SK-N-SH treated with all-trans-retinoic acid at 6 μM for 48 hours (cell line): ENCODE measurements at regions not wholly inside any gene's neighbourhood (a gene's known extent, or its start where the extent isn't known, plus 50 kb on each side); places are given as distances from the start of the nearest gene placed in this dataset.
A peak's percentile ranks its signal among the peaks of the same experiment; 100 is the strongest.

Source experiments
- ATAC-seq: fragments of 200-7000 bp; cut with Tn5 transposase; 3 replicates; pipeline ENCODE4 v1.9.1; 2020; ENCODE audit warnings: mild to moderate bottlenecking, moderate library complexity
- ARNTL ChIP-seq: fragments of 450-650 bp; formaldehyde crosslinking; IDR thresholded peaks from 2 replicates; pipeline ENCODE4 v1.5.0; 2020; ENCODE audit warnings: low read depth, mild to moderate bottlenecking, moderate library complexity, borderline replicate concordance
- BACH2 ChIP-seq: fragments of 250-450 bp; sonication (Bioruptor Pico); IDR thresholded peaks from 2 replicates; pipeline ENCODE4 v1.9.0; 2021; ENCODE audit warnings: mild to moderate bottlenecking, borderline replicate concordance
- CSDC2 ChIP-seq: fragments of 250-450 bp; sonication (Bioruptor Pico); IDR thresholded peaks from 2 replicates; pipeline ENCODE4 v1.5.0; 2020; ENCODE audit warnings: mild to moderate bottlenecking, moderate library complexity
- ESRRG ChIP-seq: fragments of 250-450 bp; sonication (Bioruptor Pico); IDR thresholded peaks from 2 replicates; pipeline ENCODE4 v1.6.1; 2021; ENCODE audit warnings: mild to moderate bottlenecking
- ISL1 ChIP-seq: fragments of 250-450 bp; sonication (Bioruptor Pico); IDR thresholded peaks from 2 replicates; pipeline ENCODE4 v2.1.2; 2022; ENCODE audit warnings: mild to moderate bottlenecking, moderate library complexity
- OSR1 ChIP-seq: fragments of 250-450 bp; sonication (Bioruptor Pico); IDR thresholded peaks from 2 replicates; pipeline ENCODE4 v1.8.0; 2022; ENCODE audit warnings: moderate library complexity, mild to moderate bottlenecking, inconsistent platforms
- PPARA ChIP-seq: fragments of 250-450 bp; sonication (Bioruptor Pico); IDR thresholded peaks from 2 replicates; pipeline ENCODE4 v1.5.0; 2020; ENCODE audit warnings: mild to moderate bottlenecking, borderline replicate concordance
- RARB ChIP-seq: fragments of 250-450 bp; sonication (Bioruptor Pico); IDR thresholded peaks from 2 replicates; pipeline ENCODE4 v1.8.0; 2021; ENCODE audit warnings: mild to moderate bottlenecking, moderate library complexity
- SNAI2 ChIP-seq: fragments of 250-450 bp; sonication (Bioruptor Pico); IDR thresholded peaks from 2 replicates; pipeline ENCODE4 v1.5.0; 2020; ENCODE audit warnings: mild to moderate bottlenecking, moderate library complexity
- TCF4 ChIP-seq: fragments of 250-450 bp; sonication (Bioruptor Pico); IDR thresholded peaks from 2 replicates; pipeline ENCODE4 v1.8.0; 2021; ENCODE audit warnings: mild to moderate bottlenecking, moderate library complexity, borderline replicate concordance
- TOX ChIP-seq: fragments of 250-450 bp; sonication (Bioruptor Pico); IDR thresholded peaks from 2 replicates; pipeline ENCODE4 v1.8.0; 2021; ENCODE audit warnings: mild to moderate bottlenecking, moderate library complexity, borderline replicate concordance
- ZC3H10 ChIP-seq: fragments of 250-450 bp; sonication (Bioruptor Pico); IDR thresholded peaks from 2 replicates; pipeline ENCODE4 v1.5.1; 2021; ENCODE audit warnings: mild to moderate bottlenecking, moderate library complexity
- ZFP3 ChIP-seq: fragments of 250-450 bp; sonication (Bioruptor Pico); IDR thresholded peaks from 2 replicates; pipeline ENCODE4 v1.5.0; 2020; ENCODE audit warnings: mild to moderate bottlenecking, moderate library complexity
- ZFP30 ChIP-seq: fragments of 450-650 bp; formaldehyde crosslinking; IDR thresholded peaks from 2 replicates; pipeline ENCODE4 v1.5.0; 2022; ENCODE audit warnings: mild to moderate bottlenecking, moderate library complexity
- ZNF565 ChIP-seq: fragments of 450-650 bp; formaldehyde crosslinking; conservative IDR thresholded peaks from 2 replicates; pipeline ENCODE4 v1.5.0; 2020; ENCODE audit warnings: low read depth, mild to moderate bottlenecking, moderate library complexity
- ZNF70 ChIP-seq: fragments of 450-650 bp; formaldehyde crosslinking; IDR thresholded peaks from 2 replicates; pipeline ENCODE4 v1.5.0; 2020; ENCODE audit warnings: mild to moderate bottlenecking, moderate library complexity
- ZNF8 ChIP-seq: fragments of 450-650 bp; formaldehyde crosslinking; IDR thresholded peaks from 2 replicates; pipeline ENCODE4 v1.5.0; 2020; ENCODE audit warnings: mild to moderate bottlenecking, moderate library complexity
- TF ChIP-seq, protein P1 (sequence below): fragments of 250-450 bp; sonication (Bioruptor Pico); IDR thresholded peaks from 2 replicates; pipeline ENCODE4 v1.5.1; 2020; ENCODE audit warnings: low read depth, mild to moderate bottlenecking, moderate library complexity
- TF ChIP-seq, protein P2 (sequence below): fragments of 250-450 bp; sonication (Bioruptor Pico); IDR thresholded peaks from 2 replicates; pipeline ENCODE4 v1.5.1; 2021; ENCODE audit warnings: mild to moderate bottlenecking, moderate library complexity
- TF ChIP-seq, protein P3 (sequence below): fragments of 250-450 bp; sonication (Bioruptor Pico); IDR thresholded peaks from 2 replicates; pipeline ENCODE4 v1.8.0; 2021; ENCODE audit warnings: low read depth, mild to moderate bottlenecking, moderate library complexity, borderline replicate concordance
- TF ChIP-seq, protein P4 (sequence below): fragments of 250-450 bp; sonication (Bioruptor Pico); IDR thresholded peaks from 2 replicates; pipeline ENCODE4 v1.8.0; 2020; ENCODE audit warnings: mild to moderate bottlenecking, moderate library complexity, borderline replicate concordance

DNA sequence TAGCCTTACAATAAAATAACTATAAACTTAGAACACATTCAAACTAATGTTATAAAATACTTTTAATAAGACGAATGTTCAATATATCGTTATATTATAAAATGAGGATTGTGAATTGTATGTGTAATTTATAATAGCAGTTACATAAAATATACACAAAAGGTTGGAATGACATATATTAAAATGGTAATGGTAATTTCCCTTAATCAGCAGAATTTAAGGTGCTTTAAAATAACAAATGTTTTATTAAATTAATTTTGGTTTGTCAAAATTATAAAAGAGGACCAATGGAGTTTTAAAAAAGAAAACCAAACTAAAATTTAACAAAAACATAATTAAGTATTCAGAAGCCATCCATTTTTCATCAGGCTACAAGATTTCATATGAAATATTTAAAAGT lies 164.3 kb upstream of the PRDM9 start (continued):
- TF ChIP-seq TCF4 (no peak), ZFP30 (no peak), ESRRG (CRISPR knock-in tag) (no peak), RARB (no peak), ZFP3 (CRISPR knock-in tag) (no peak), ZNF8 (CRISPR knock-in tag) (no peak), ZNF565 (CRISPR knock-in tag) (no peak), PPARA (CRISPR knock-in tag) (no peak), ARNTL (CRISPR knock-in tag) (no peak)
- TF ChIP-seq, protein P1, sequence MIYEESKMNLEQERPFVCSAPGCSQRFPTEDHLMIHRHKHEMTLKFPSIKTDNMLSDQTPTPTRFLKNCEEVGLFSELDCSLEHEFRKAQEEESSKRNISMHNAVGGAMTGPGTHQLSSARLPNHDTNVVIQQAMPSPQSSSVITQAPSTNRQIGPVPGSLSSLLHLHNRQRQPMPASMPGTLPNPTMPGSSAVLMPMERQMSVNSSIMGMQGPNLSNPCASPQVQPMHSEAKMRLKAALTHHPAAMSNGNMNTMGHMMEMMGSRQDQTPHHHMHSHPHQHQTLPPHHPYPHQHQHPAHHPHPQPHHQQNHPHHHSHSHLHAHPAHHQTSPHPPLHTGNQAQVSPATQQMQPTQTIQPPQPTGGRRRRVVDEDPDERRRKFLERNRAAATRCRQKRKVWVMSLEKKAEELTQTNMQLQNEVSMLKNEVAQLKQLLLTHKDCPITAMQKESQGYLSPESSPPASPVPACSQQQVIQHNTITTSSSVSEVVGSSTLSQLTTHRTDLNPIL = no peak
- TF ChIP-seq, protein P2, sequence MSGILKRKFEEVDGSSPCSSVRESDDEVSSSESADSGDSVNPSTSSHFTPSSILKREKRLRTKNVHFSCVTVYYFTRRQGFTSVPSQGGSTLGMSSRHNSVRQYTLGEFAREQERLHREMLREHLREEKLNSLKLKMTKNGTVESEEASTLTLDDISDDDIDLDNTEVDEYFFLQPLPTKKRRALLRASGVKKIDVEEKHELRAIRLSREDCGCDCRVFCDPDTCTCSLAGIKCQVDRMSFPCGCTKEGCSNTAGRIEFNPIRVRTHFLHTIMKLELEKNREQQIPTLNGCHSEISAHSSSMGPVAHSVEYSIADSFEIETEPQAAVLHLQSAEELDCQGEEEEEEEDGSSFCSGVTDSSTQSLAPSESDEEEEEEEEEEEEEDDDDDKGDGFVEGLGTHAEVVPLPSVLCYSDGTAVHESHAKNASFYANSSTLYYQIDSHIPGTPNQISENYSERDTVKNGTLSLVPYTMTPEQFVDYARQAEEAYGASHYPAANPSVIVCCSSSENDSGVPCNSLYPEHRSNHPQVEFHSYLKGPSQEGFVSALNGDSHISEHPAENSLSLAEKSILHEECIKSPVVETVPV = no peak

DNA sequence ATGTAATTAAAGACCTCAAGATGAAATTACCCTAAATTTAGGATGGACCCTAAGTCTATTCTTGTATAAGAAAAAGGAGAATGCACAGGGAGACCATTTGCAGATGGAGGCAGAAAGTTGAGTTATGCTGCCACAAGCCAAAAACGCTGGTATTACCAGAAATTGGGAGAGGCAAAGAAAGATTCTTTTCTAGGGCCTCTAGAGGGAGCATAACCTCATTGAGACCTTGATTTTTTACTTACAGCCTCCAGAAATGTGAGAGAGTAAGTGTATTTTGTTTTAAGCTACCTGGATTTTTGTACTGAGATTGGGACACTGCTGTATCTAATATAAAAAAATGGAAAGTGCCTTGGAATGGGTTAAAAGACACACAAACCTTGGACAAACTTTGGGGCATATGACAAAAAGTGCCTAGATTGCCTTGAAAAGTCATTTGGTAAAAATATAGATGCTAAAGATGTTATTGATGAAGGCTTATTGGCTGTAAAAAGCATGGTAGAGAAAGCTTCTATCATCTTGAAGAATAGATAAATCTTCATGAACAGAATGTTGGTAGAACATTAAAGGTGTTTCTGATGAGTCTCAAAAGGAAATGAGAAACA lies 174.7 kb upstream of the PRDM9 start:
- no peak for TF ChIP-seq CSDC2 (CRISPR knock-in tag)
- TF ChIP-seq RARB = no peak
- no peak for TF ChIP-seq TOX (CRISPR knock-in tag)
- no peak for TF ChIP-seq PPARA (CRISPR knock-in tag)
- TF ChIP-seq ISL1 (CRISPR knock-in tag) = no peak
- TF ChIP-seq ARNTL (CRISPR knock-in tag) = no peak
- TF ChIP-seq BACH2 (CRISPR knock-in tag) = no peak
- TF ChIP-seq SNAI2 (CRISPR knock-in tag) = no peak
- TF ChIP-seq, protein P3, sequence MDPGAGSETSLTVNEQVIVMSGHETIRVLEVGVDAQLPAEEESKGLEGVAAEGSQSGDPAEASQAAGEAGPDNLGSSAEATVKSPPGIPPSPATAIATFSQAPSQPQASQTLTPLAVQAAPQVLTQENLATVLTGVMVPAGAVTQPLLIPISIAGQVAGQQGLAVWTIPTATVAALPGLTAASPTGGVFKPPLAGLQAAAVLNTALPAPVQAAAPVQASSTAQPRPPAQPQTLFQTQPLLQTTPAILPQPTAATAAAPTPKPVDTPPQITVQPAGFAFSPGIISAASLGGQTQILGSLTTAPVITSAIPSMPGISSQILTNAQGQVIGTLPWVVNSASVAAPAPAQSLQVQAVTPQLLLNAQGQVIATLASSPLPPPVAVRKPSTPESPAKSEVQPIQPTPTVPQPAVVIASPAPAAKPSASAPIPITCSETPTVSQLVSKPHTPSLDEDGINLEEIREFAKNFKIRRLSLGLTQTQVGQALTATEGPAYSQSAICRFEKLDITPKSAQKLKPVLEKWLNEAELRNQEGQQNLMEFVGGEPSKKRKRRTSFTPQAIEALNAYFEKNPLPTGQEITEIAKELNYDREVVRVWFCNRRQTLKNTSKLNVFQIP (CRISPR knock-in tag) = no peak
- no peak for TF ChIP-seq ZC3H10 (CRISPR knock-in tag)
- TF ChIP-seq ZFP3 (CRISPR knock-in tag) = no peak
- TF ChIP-seq ZNF70 = no peak
- no peak for TF ChIP-seq ZFP30
- TF ChIP-seq, protein P1 = no peak
- 0 out of 3 replicates have a peak, but pooled peaks have one; percentile 35 for ATAC-seq

DNA sequence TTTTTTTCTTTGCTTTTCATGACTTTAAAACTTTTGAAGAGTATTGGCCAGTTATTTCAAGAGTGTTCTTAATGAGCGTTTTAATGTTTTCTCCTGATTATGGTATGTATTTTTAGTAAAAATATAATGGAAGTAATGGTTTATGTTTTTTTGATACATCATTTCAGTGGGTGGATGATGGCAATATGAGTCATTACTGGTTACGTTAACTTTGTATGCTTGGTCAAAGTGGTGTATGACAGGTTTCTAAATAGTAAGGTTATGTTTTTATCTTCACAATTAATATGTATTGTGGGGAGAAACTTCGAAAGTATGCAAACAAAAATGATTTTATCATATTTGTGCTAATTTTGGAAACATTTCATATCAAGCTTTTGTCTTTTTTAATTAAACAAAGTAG lies 176.7 kb upstream of the PRDM9 start:
- ATAC-seq = no peak
- TF ChIP-seq ZFP30 (no peak), TCF4 (no peak), BACH2 (CRISPR knock-in tag) (no peak), SNAI2 (CRISPR knock-in tag) (no peak), ZNF565 (CRISPR knock-in tag) (no peak), PPARA (CRISPR knock-in tag) (no peak)
- TF ChIP-seq, protein P1 = no peak
- TF ChIP-seq, protein P3 (CRISPR knock-in tag) = no peak
- TF ChIP-seq, all 23 proteins: peak for 0

DNA sequence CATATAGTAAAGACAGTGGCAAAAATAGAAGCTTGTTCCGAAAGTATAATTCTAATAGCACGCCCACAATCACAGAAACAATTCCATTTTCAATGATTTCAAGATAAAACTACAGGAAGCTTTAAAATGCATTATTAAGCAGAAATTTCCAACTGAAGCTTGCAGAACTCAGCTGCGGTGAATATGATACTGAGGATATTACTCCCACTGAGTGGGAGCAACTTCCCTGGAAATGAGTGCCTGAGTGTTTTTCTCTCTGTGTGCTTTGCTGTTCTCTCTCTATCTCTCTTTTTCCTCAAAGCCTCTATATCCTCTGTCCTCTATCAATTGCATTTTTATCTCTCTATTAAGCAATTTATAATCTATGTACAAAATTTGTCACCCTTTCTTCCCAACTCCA lies 187.5 kb upstream of the PRDM9 start:
- TF ChIP-seq TCF4 = no peak
- no peak for TF ChIP-seq ARNTL (CRISPR knock-in tag)
- TF ChIP-seq, protein P4, sequence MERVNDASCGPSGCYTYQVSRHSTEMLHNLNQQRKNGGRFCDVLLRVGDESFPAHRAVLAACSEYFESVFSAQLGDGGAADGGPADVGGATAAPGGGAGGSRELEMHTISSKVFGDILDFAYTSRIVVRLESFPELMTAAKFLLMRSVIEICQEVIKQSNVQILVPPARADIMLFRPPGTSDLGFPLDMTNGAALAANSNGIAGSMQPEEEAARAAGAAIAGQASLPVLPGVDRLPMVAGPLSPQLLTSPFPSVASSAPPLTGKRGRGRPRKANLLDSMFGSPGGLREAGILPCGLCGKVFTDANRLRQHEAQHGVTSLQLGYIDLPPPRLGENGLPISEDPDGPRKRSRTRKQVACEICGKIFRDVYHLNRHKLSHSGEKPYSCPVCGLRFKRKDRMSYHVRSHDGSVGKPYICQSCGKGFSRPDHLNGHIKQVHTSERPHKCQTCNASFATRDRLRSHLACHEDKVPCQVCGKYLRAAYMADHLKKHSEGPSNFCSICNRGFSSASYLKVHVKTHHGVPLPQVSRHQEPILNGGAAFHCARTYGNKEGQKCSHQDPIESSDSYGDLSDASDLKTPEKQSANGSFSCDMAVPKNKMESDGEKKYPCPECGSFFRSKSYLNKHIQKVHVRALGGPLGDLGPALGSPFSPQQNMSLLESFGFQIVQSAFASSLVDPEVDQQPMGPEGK (CRISPR knock-in tag) = no peak
- TF ChIP-seq ISL1 (CRISPR knock-in tag) = no peak
- no peak for TF ChIP-seq ZFP3 (CRISPR knock-in tag)
- no peak for TF ChIP-seq SNAI2 (CRISPR knock-in tag)
- TF ChIP-seq OSR1 (CRISPR knock-in tag) = no peak
- TF ChIP-seq, protein P1 = no peak
- no peak for ATAC-seq
